GM18909 (cell line): ENCODE measurements at regions not wholly inside any gene's neighbourhood (a gene's known extent, or its start where the extent isn't known, plus 50 kb on each side); places are given as distances from the start of the nearest gene placed in this dataset.

Experiments
- ATAC-seq: cut with Tn5 transposase; IDR thresholded peaks from one replicate; pipeline ENCODE4 v1.9.1; 2021; ENCODE audit warnings: mild to moderate bottlenecking; ENCODE audit not compliant: unreplicated experiment, poor library complexity

DNA sequence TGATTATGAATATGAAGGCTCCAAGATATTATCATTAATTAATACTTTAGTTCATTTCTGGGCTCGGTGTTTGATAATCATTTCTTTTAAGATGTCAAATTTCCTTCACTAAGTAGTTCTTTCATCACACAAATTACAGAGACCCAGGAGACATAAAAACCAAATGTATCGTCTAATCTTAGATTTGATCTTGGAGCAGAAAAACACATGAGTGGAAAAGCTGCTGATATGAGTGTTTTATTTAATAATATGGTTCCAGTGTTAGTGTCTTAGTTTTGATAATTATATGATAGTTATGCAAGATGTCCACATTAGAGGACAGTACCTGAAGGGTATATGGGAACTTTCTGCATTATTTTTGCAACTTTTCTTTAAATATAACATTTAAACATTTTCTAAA lies 494.5 kb upstream of the RAG2 start:
- ATAC-seq = no peak

DNA sequence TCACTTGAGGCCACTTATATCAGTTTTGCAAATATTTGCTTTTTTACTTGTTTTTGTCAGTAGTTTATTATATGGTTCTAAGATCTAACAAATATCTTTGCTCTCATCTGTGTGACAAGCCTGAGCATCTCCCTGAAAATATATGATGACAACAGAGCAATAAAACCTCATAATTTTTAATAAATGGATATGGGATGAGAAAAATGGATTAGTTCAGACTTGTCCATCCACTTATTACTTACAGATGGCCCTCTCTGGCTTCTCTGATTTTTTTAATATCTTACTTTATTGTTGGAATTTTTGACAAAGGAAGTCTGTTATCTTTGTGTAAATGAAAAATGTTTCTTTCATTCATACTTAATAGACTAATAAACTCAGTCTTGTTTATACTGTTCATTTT lies 491.4 kb upstream of the RAG2 start:
- ATAC-seq = no peak

GRCh38 chr11:37088573-37088910 lies 490.5 kb upstream of the RAG2 start:
- no peak for ATAC-seq

DNA sequence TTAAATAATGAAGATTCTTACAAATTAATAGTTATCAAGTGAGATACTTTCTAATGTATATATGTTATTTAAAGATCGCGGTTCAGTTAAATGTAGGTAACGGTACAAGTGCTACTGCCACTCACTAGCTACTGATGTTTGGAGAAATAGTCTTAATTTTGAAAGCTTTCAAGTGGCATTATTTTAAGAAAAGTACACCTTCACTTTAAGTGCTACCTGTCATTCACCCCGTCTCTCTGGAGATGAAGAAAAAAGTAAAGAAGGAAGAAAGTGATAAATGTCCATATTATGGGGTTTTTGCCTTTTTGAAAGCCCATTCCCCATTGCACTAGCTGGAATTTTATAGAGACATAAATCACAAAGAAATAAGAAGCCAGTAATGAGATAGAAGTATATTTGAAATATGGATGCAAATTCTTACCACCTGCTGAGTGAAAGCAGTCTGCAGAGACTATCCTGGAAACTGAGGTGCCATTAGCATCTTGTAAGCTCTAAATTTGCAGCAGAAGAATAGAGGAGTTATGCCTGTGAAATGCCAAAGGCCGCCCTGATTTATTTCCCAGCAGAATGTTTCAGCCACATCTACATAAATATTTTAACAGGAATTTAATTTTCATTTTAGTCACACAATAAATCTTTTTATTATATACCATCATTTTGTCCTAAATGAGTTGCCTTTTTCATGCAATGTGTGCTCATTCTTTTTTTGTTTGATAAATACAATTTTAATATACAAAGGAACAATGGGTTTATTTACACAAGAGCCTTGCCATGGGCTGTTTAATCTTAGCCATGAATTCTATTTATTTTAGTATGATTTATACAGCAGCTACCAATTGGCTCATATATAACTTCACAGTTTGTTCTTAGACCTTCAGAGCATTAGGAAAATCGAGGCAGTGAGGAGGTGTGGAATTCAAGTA lies 489.9 kb upstream of the RAG2 start:
- ATAC-seq = no peak

DNA sequence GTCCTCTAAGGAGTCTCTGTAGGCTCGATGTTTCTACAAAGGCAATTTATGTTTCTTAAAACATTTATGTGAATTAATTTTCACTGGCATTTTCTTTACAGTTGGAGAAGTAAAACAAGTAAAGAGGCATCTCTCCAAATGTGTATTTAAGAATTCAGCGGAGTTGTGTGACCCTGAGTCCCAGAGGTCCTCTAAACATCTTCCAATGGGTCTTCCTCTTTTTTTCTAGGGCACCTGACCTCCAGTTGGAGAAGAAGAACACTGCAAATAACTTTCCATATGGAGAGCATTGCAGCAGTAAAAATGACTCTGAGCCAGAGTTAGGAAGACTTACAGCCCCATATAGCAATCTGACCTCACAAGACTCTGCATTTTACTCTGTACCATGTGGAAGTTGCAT lies 480.5 kb upstream of the RAG2 start:
- no peak for ATAC-seq

DNA sequence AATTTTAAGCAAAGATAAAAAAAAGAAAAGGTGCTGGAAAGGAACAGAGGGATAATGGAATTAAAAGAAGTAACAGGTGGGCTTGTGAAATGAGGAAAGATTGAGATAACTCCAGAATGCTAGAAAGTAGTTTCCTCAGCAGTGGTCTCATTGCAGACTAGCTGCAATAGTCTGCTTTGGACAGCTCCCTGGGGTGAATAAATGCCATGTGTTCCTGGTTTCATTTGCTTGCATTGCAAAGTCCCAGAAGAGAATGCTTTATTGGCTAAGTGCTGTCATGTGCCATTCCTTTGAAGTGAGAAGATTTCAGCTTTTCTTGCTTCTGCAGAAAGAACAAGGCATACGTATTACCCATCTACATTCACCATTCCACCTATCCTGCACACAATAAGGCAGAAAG lies 478.8 kb upstream of the RAG2 start:
- no peak for ATAC-seq

DNA sequence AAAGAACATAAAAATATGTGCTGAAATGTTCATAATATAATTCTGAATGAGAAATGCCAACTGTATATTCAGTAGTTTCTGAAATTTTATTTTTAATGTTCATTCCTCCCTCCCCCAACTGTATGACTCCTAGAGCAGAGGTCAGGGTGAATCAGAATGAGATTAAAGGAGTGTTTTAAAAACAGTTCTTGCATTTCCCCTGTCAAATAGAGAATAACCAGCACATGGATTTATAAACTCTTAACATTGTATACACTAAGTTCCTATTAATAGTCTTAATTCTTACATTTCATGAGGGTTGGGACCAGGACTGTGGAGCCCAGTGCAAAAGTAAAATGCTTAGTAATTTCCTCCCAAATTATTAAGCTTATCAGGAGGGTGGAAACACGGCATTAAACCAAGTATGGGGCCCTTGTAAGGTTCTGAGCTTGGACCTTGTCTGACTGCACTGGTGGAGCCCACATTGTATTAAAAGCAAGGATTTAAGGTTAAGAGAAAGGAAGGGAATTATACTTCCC lies 474.6 kb upstream of the RAG2 start:
- no peak for ATAC-seq

- no peak for ATAC-seq
Observed at GRCh38 chr11:37050311-37050710, 452.3 kb upstream of the RAG2 start.

DNA sequence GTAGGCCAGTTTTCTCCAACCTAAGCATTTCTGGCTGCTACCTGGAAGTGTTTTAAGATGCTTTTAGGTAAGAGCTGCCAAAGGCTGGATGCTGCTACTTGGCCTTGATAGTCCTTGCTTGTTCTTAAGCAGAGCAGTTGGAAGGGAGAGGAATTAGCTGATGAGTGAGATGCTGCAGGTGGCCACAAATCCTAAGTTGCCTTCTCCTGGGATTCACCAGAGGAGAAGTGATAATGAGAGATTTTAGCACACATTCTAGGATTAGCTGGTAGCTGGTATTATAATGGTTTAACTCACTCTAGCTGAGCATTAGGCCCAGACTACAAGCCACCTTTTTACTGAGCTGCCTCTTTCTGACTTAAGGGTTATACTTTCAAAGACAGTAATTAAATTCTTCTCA lies 442.9 kb upstream of the RAG2 start:
- ATAC-seq = no peak

DNA sequence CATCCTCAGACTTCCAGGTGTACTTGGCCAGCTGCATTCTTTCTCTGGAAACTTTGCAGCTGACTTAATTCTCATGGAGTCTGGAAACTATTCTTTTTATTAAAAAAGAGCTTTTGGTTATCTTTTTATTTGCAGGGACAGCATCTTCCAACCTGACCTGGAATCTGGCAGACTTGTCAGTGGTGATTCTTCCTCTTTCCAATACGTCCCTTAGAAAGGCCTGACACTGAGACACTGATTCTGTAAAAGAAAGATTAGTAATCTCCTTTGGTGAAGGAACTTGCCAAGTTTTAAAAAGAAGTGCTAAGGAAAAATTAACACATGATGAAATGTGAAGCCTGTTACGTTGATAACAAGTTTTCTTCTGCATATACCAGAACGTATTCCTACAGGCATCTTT lies 440.9 kb upstream of the RAG2 start:
- no peak for ATAC-seq

DNA sequence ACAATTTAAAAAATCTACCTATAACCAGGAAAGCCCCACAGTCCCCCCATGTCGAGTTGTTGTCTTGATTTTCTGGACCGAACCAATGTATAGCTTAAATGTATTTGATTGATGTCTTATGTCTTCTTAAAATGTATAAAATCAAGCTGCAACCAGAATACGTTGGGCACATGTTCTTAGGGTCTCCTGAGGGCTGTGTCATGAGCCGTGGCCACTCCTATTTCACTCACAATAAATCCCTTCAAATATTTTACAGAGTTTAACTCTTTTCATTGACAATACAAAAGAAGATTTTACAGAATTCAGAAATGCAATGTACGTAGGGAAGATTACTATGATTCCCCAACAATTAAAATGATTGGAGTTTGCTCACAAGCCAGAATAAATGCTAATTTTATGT lies 428.7 kb upstream of the RAG2 start:
- no peak for ATAC-seq

- ATAC-seq = no peak
Observed at GRCh38 chr11:37026326-37026725, 428.3 kb upstream of the RAG2 start.

- ATAC-seq = no peak
Observed at GRCh38 chr11:37006563-37006962, 408.5 kb upstream of the RAG2 start.

DNA sequence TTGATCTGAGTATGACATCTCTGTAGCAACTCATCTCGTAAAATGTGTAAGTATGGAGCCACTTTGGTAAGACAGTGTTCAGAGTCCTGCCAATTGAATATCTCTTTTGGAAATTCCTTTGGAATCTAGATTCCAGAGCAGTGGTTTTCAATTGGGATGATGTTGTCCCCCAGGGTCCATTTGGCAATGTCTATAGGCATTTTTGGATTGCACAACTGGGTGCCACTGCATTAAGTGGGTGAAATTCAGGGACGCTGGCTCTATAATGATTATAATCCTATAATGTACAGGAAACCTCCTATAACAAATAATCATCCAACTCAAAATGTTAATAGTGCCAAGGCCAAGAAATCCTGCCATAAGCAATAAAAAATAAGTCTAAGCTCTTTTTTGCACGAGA lies 404.8 kb upstream of the RAG2 start:
- no peak for ATAC-seq

DNA sequence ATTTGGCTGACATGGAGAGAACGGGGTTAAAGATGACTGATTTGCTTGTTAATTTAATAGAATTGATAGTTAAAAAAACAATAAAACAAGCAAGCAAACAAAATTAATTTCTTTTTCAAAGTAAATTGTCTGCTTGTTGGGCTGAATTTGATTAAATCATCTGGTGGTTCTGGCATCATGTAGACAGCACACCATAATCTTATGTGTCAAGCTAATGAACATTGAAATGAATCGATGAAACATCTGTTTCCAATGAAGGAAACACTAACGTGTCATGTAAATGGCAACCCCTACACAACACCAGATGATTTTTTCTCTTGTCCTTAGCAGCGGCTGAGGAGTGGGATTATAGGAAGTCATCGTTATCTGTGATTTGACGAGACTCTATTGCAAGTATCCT lies 399.6 kb upstream of the RAG2 start:
- ATAC-seq = no peak

DNA sequence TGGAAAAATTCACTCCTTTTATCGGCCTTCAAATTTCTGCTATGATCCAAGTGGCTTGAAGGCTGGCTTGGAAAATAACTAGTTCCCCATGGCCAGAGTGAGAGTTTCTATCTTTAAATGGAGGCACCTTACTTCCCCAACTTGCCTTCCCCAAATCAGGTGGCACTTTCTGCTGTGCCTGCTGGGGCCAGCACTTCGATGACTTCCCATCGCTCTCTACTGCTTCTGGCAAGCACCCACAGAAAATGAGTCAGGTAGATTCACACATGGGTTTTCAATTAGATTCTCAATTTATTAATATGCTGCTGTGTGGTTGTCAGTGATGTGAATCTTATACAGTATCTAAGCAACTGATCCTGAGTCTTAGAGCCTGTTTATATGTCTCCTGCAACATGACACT lies 398.8 kb upstream of the RAG2 start:
- no peak for ATAC-seq

- ATAC-seq = no peak
Observed at GRCh38 chr11:36994208-36994607, 396.2 kb upstream of the RAG2 start.

DNA sequence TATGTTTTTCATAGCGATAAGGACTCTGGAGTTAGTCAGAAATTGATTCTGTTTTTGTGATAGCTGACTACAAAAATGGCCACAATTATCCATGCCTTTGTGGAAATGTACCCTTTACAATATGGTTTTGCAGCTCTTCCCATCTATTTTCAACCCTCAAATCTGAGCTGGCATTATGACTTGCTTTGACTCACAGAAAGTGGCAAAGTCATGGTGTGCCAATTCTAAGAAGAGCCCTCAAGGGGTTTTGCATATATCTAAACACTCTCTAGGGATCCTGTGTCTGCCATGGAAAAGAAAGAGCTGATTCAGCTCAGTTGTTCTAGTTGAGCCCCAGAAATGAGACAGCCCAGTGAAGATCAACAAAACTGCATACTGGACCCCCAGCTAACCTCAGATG lies 390.5 kb upstream of the RAG2 start:
- ATAC-seq = no peak

GRCh38 chr11:36985562-36985961 lies 387.5 kb upstream of the RAG2 start:
- no peak for ATAC-seq

- ATAC-seq = no peak
Observed at GRCh38 chr11:36976741-36977140, 378.7 kb upstream of the RAG2 start.

DNA sequence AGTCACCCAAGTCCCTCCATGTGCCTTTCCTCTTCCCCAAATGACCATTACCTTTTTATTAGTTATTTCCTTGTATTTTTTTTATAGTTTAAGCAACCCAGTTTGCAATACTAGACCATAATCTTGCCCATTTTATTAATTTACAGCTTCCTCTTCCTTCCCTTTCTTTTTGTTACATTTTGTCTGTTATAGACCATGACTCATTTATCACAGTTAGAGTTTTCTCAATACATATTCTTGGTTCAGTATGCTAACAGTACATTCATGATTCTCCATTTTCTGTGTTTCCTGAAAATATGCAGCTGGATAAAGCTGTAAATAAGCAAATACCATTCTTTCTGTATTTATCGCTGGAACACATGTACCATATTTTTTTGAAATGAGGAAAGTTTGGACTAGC lies 376.7 kb upstream of the RAG2 start:
- no peak for ATAC-seq

GRCh38 chr11:36953976-36954375 lies 355.9 kb upstream of the RAG2 start:
- no peak for ATAC-seq
